ENCODE measurements at regions not wholly inside any gene's neighbourhood (a gene's known extent, or its start where the extent isn't known, plus 50 kb on each side); places are given as distances from the start of the nearest gene placed in this dataset.

GRCh38 chr10:117656385-117657367 is 114.1 kb downstream of the EMX2 start:
- TF ChIP-seq EZH2 (IDR thresholded peaks at IDR 0.05; ENCODE audit: low read length, missing control alignments) (no peak), CTCF (conservative IDR thresholded peaks at IDR 0.05 in 1 of 2, IDR thresholded peaks at IDR 0.05 in 1 of 2; ENCODE audit: low read depth in 1 of 2, low read length in 2 of 2) (no peak)
